H9 (cell line): ENCODE measurements at regions not wholly inside any gene's neighbourhood (a gene's known extent, or its start where the extent isn't known, plus 50 kb on each side); places are given as distances from the start of the nearest gene placed in this dataset.

Experiments
- DNase-seq: peaks from one replicate; pipeline ENCODE4 v3.0.0-alpha.2; 2017
- H2AFZ ChIP-seq: one replicate; pipeline ENCODE4 v1.6.1; 2013; ENCODE audit warnings: mild to moderate bottlenecking, low read length, control low read depth, moderate library complexity
- H2AK5ac ChIP-seq: 2 replicates; pipeline ENCODE4 v1.6.1; 2013; ENCODE audit warnings: low read length, control low read depth, mixed read lengths; ENCODE audit not compliant: insufficient read length
- H2BK120ac ChIP-seq: one replicate; pipeline ENCODE4 v1.6.1; 2013; ENCODE audit warnings: low read depth, mild to moderate bottlenecking, low read length, control low read depth, inconsistent platforms; ENCODE audit not compliant: poor library complexity, severe bottlenecking
- H2BK12ac ChIP-seq: 2 replicates; pipeline ENCODE4 v1.6.1; 2013; ENCODE audit warnings: low read length, control low read depth, mixed read lengths, low read depth; ENCODE audit not compliant: insufficient read length
- H2BK15ac ChIP-seq: 2 replicates; pipeline ENCODE4 v1.6.1; 2013; ENCODE audit warnings: low read depth, low read length, control low read depth
- H2BK20ac ChIP-seq: one replicate; pipeline ENCODE4 v1.6.1; 2013; ENCODE audit warnings: low read depth, mild to moderate bottlenecking, low read length, control low read depth, inconsistent platforms; ENCODE audit not compliant: poor library complexity, severe bottlenecking
- H2BK5ac ChIP-seq: 2 replicates; pipeline ENCODE4 v1.6.1; 2013; ENCODE audit warnings: low read length, control low read depth, mixed read lengths; ENCODE audit not compliant: insufficient read length
- H3K14ac ChIP-seq: 2 replicates; pipeline ENCODE4 v1.6.1; 2013; ENCODE audit warnings: low read length, control low read depth; ENCODE audit not compliant: insufficient read depth
- H3K18ac ChIP-seq: 2 replicates; pipeline ENCODE4 v1.6.1; 2013; ENCODE audit warnings: low read depth, mild to moderate bottlenecking, mixed read lengths, low read length, control low read depth; ENCODE audit not compliant: insufficient read length
- H3K23ac ChIP-seq: 2 replicates; pipeline ENCODE4 v1.6.1; 2013; ENCODE audit warnings: low read length, control low read depth, mixed read lengths, low read depth; ENCODE audit not compliant: insufficient read length
- H3K23me2 ChIP-seq: 2 replicates; pipeline ENCODE4 v1.6.1; 2013; ENCODE audit warnings: low read depth, mild to moderate bottlenecking, mixed read lengths, low read length, control low read depth; ENCODE audit not compliant: insufficient read length, poor library complexity, severe bottlenecking
- H3K27ac ChIP-seq: 2 replicates; pipeline ENCODE4 v1.5.1; 2013; ENCODE audit warnings: low read length, control low read depth, mixed read lengths, low read depth; ENCODE audit not compliant: insufficient read length
- H3K27me3 ChIP-seq: 2 replicates; pipeline ENCODE4 v1.6.1; 2013; ENCODE audit warnings: low read length, control low read depth, inconsistent platforms; ENCODE audit not compliant: insufficient read depth
- H3K4ac ChIP-seq: 2 replicates; pipeline ENCODE4 v1.6.1; 2013; ENCODE audit warnings: low read depth, mild to moderate bottlenecking, control low read depth, inconsistent platforms, low read length, moderate library complexity
- H3K4me1 ChIP-seq: 2 replicates; pipeline ENCODE4 v1.6.1; 2013; ENCODE audit warnings: low read length, control low read depth, inconsistent platforms; ENCODE audit not compliant: insufficient read depth
- H3K4me2 ChIP-seq: 2 replicates; pipeline ENCODE4 v1.6.1; 2013; ENCODE audit warnings: low read length, control low read depth, mixed read lengths; ENCODE audit not compliant: insufficient read length, insufficient read depth
- H3K56ac ChIP-seq: 2 replicates; pipeline ENCODE4 v1.6.1; 2013; ENCODE audit warnings: low read depth, mild to moderate bottlenecking, mixed read lengths, low read length, control low read depth; ENCODE audit not compliant: insufficient read length
- H3K79me1 ChIP-seq: 2 replicates; pipeline ENCODE4 v1.6.1; 2013; ENCODE audit warnings: low read depth, mild to moderate bottlenecking, moderate library complexity, low read length, control low read depth, inconsistent platforms; ENCODE audit not compliant: insufficient read depth, poor library complexity, severe bottlenecking
- H3K79me2 ChIP-seq: 2 replicates; pipeline ENCODE4 v1.6.1; 2013; ENCODE audit warnings: low read length, control low read depth, inconsistent platforms; ENCODE audit not compliant: insufficient read depth
- H3K9ac ChIP-seq: 2 replicates; pipeline ENCODE4 v1.6.1; 2013; ENCODE audit warnings: low read length, control low read depth, mixed read lengths; ENCODE audit not compliant: insufficient read length; ENCODE audit errors: extremely low read depth
- H3K9me3 ChIP-seq: one replicate; pipeline ENCODE4 v1.6.1; 2013; ENCODE audit warnings: low read depth, low read length, inconsistent platforms; ENCODE audit not compliant: control insufficient read depth
- H3T11ph ChIP-seq: one replicate; pipeline ENCODE4 v1.6.1; 2013; ENCODE audit warnings: mild to moderate bottlenecking, low read length, control low read depth, inconsistent platforms
- H4K20me1 ChIP-seq: one replicate; pipeline ENCODE4 v1.6.1; 2013; ENCODE audit not compliant: control insufficient read depth, insufficient read length, insufficient read depth
- H4K5ac ChIP-seq: 2 replicates; pipeline ENCODE4 v1.6.1; 2013; ENCODE audit warnings: low read depth, mild to moderate bottlenecking, mixed read lengths, low read length, control low read depth; ENCODE audit not compliant: insufficient read length
- H4K8ac ChIP-seq: replicated peaks from 2 replicates; pipeline ENCODE4 v1.6.1; 2013; ENCODE audit warnings: low read length, control low read depth, mixed read lengths, low read depth; ENCODE audit not compliant: insufficient read length
- H4K91ac ChIP-seq: 2 replicates; pipeline ENCODE4 v1.6.1; 2013; ENCODE audit warnings: low read depth, mild to moderate bottlenecking, moderate library complexity, mixed read lengths, low read length, control low read depth; ENCODE audit not compliant: insufficient read length
- H3K27ac Mint-ChIP-seq, 3 experiments: 2 replicates in 2 of 3; 3 replicates in 1 of 3; pipeline ENCODE4 v1.8.0; 2020 to 2021; ENCODE audit warnings: mixed read lengths in 3 of 3, mild to moderate bottlenecking in 1 of 3, moderate library complexity in 1 of 3
- H3K27me3 Mint-ChIP-seq: 2 replicates; pipeline ENCODE4 v1.8.0; 2021; ENCODE audit warnings: low read depth, mild to moderate bottlenecking, moderate library complexity, mixed read lengths
- H3K36me3 Mint-ChIP-seq, 3 experiments: 2 replicates in 2 of 3; 3 replicates in 1 of 3; pipeline ENCODE4 v1.8.0; 2020 to 2021; ENCODE audit warnings: low read depth in 3 of 3, mixed read lengths in 3 of 3; ENCODE audit not compliant: insufficient read depth in 1 of 3
- H3K4me1 Mint-ChIP-seq, 2 experiments: 2 replicates each; pipeline ENCODE4 v1.8.0; 2020; ENCODE audit warnings: mixed read lengths in 2 of 2
- H3K4me3 Mint-ChIP-seq, 2 experiments: 2 replicates in 1 of 2; 3 replicates in 1 of 2; pipeline ENCODE4 v1.8.0; 2020 to 2021; ENCODE audit warnings: mild to moderate bottlenecking in 2 of 2, mixed read lengths in 2 of 2, moderate library complexity in 1 of 2
- H3K9me3 Mint-ChIP-seq, 2 experiments: 2 replicates in 1 of 2; 3 replicates in 1 of 2; pipeline ENCODE4 v1.8.0; 2020; ENCODE audit warnings: mild to moderate bottlenecking in 2 of 2, mixed read lengths in 2 of 2, moderate library complexity in 1 of 2
- CTCF ChIP-seq: fragments of 200-600 bp; sonication (generic); conservative IDR thresholded peaks from 3 replicates; pipeline ENCODE4 v1.8.0; 2021; ENCODE audit warnings: antibody characterized with exemption, mild to moderate bottlenecking
- WGBS: extraction: QIAGEN DNeasy Blood & Tissue Kit; methylation state at CpG from one replicate; pipeline ENCODE4 v1.1.7; 2013; ENCODE audit warnings: missing lambda C conversion rate, low lambda C conversion rate, mixed read lengths; ENCODE audit not compliant: insufficient read length; ENCODE audit errors: extremely low coverage; 5-methylcytosine and 5-hydroxymethylcytosine counted together

GRCh38 chr6:76774781-76775384, 688.4 kb downstream of the HTR1B start:
- H2BK5ac ChIP-seq: no peak overlapping the region
- Mint-ChIP-seq H3K4me1 (peaks cover 5 to 8% of the 10 kb centered on the region in 2 experiments; a peak in 3 of 4 replicates), H3K4me3 (no peak overlapping the region), H3K27ac (peak overlapping the region in 1 of 3 experiments; percentile 79; a peak in 1 of 7 replicates), H3K9me3 (0 out of 5 replicates have a peak, but pooled peaks cover 0 to 4% of the 10 kb centered on the region in 2 experiments), H3K36me3 (peaks cover 0 to 9% (median 0%) of the 10 kb centered on the region in 3 experiments; a peak in 2 of 7 replicates), H3K27me3 (no peaks in the 10 kb centered on the region)
- H4K8ac ChIP-seq: no peak overlapping the region
- no peak overlapping the region for H3K56ac ChIP-seq
- H3K14ac ChIP-seq: peak overlapping the region; percentile 47; the same call in 1 of the 2 replicates
- no peaks in the 10 kb centered on the region; the same call in 1 of the 2 replicates for H3K4me1 ChIP-seq
- no peak for DNase-seq
- no peak overlapping the region for H2BK12ac ChIP-seq
- no peak overlapping the region for H2AFZ ChIP-seq
- no peak for TF ChIP-seq CTCF
- H3K23ac ChIP-seq: no peak overlapping the region
- H4K91ac ChIP-seq: no peak overlapping the region
- no peaks in the 10 kb centered on the region for H4K20me1 ChIP-seq
- H3K9me3 ChIP-seq: no peaks in the 10 kb centered on the region
- H3K27ac ChIP-seq: no peak overlapping the region
- no peak overlapping the region for H2BK120ac ChIP-seq
- no peaks in the 10 kb centered on the region for H3K27me3 ChIP-seq
- no peak overlapping the region for H2BK20ac ChIP-seq
- H3T11ph ChIP-seq: no peak overlapping the region
- H2AK5ac ChIP-seq: no peak overlapping the region
- H3K4me2 ChIP-seq: no peak overlapping the region
- H3K4ac ChIP-seq: no peak overlapping the region
- H4K5ac ChIP-seq: no peak overlapping the region
- H3K18ac ChIP-seq: no peak overlapping the region
- no peak overlapping the region for H2BK15ac ChIP-seq
- H3K79me1 ChIP-seq: no peaks in the 10 kb centered on the region
- H3K79me2 ChIP-seq: 0 out of 2 replicates have a peak, but pooled peaks cover 3% of the 10 kb centered on the region
- H3K9ac ChIP-seq: no peak overlapping the region
- no CpG with 5 or more reads among the region's 6 CpGs for WGBS
- no peaks in the 10 kb centered on the region for H3K23me2 ChIP-seq
